Spleen (tissue), 11 donors: ENCODE measurements at regions not wholly inside any gene's neighbourhood (a gene's known extent, or its start where the extent isn't known, plus 50 kb on each side); places are given as distances from the start of the nearest gene placed in this dataset.

Experiments used
- DNase-seq: peaks from one replicate; pipeline ENCODE4 v3.0.0-alpha.2; 2020
- H3K27ac ChIP-seq, 8 donors: fragments of 200-600 bp; sonication (generic) in 7 of 8; 1 replicate in 4 of 8; 2 replicates in 4 of 8; pipeline versions ENCODE4 v1.5.0 to v1.8.0; 2016 to 2021; ENCODE audit warnings: inconsistent platforms in 4 of 8, mild to moderate bottlenecking in 4 of 8, moderate library complexity in 1 of 8
- H3K27me3 ChIP-seq, 7 donors: fragments of 200-600 bp; sonication (generic) in 6 of 7; replicated peaks in 1 of 7; 1 replicate in 4 of 7; 2 replicates in 3 of 7; pipeline versions ENCODE4 v1.5.0 to v1.8.0; 2016 to 2021; ENCODE audit warnings: inconsistent platforms in 3 of 7, mild to moderate bottlenecking in 1 of 7
- H3K36me3 ChIP-seq, 6 donors: fragments of 200-600 bp; sonication (generic) in 5 of 6; 1 replicate in 4 of 6; 2 replicates in 2 of 6; pipeline versions ENCODE4 v1.5.0 to v1.8.0; 2016 to 2021; ENCODE audit warnings: inconsistent platforms in 2 of 6
- H3K4me1 ChIP-seq, 6 donors: fragments of 200-600 bp; sonication (generic) in 5 of 6; 1 replicate in 3 of 6; 2 replicates in 3 of 6; pipeline versions ENCODE4 v1.5.0 to v1.8.0; 2016 to 2021; ENCODE audit warnings: inconsistent platforms in 3 of 6
- H3K4me3 ChIP-seq, 8 donors: fragments of 200-600 bp; sonication (generic) in 7 of 8; 1 replicate in 4 of 8; 2 replicates in 4 of 8; pipeline versions ENCODE4 v1.5.0 to v1.8.0; 2016 to 2021; ENCODE audit warnings: inconsistent platforms in 4 of 8, mild to moderate bottlenecking in 4 of 8, moderate library complexity in 2 of 8
- H3K9me3 ChIP-seq, 8 donors: fragments of 200-600 bp; sonication (generic) in 7 of 8; 1 replicate in 4 of 8; 2 replicates in 4 of 8; pipeline versions ENCODE4 v1.5.0 to v1.8.0; 2016 to 2021; ENCODE audit warnings: inconsistent platforms in 4 of 8
- CTCF ChIP-seq, 11 experiments: fragments of 200-600 bp in 7 of 11; fragments of 450-650 bp in 4 of 11; sonication (generic) in 4 of 11; IDR thresholded peaks in 8 of 11; conservative IDR thresholded peaks in 3 of 11; 1 replicate in 7 of 11; 2 replicates in 4 of 11; pipeline versions ENCODE4 v1.4.0 to v1.8.0; 2016 to 2021; ENCODE audit warnings: antibody characterized with exemption in 11 of 11, inconsistent platforms in 4 of 11, mild to moderate bottlenecking in 1 of 11
- POLR2A ChIP-seq, 3 donors: fragments of 450-650 bp; IDR thresholded peaks; one replicate each; pipeline ENCODE4 v1.5.1; 2017; ENCODE audit warnings: antibody characterized with exemption in 3 of 3, mild to moderate bottlenecking in 1 of 3
- POLR2AphosphoS5 ChIP-seq, 3 donors: sonication (generic); formaldehyde crosslinking; IDR thresholded peaks; one replicate each; pipeline ENCODE4 v1.5.1; 2017; ENCODE audit warnings: antibody characterized with exemption in 3 of 3
- WGBS, 5 donors: extraction: QIAGEN DNeasy Blood & Tissue Kit in 3 of 5; methylation state at CpG; one replicate each; pipeline versions ENCODE4 v1.1.5 to v1.1.7; 2013 to 2018; 5-methylcytosine and 5-hydroxymethylcytosine counted together
- intact Hi-C: fragments of 100-400 bp; cut with DNase I; formaldehyde crosslinking; loops from one replicate; pipeline ENCODE4 v1.15.0; 2023; ENCODE audit warnings: low total_unique reads
- donor health status: healthy with polysubstance abuse.
- donor health status: DM: no; HTN: no; CAD: no; lungs with moderate emphysema.
- donor health status: DM: no; HTN: no; CAD: no.
- donor health status: Bipolar disorder and iron deficiency.
- donor health status: healthy.
- donor health status: DM: no; HTN: no; CAD: no.
- donor health status: DM: yes; HTN: yes; CAD: no.

- Histone ChIP-seq H3K27me3 (no peaks in the 10 kb centered on the region), H3K27ac (no peak overlapping the region), H3K36me3 (no peaks in the 10 kb centered on the region), H3K4me3 (no peak overlapping the region), H3K4me1 (no peaks in the 10 kb centered on the region), H3K9me3 (peaks cover 0 to 29% (median 23%) of the 10 kb centered on the region in 8 donors)
- intact Hi-C loops = no loop called here
- TF ChIP-seq CTCF (IDR thresholded peaks at IDR 0.05 in 8 of 11, conservative IDR thresholded peaks at IDR 0.05 in 3 of 11) (no peak), POLR2A (IDR thresholded peaks at IDR 0.05) (no peak), POLR2AphosphoS5 (IDR thresholded peaks at IDR 0.05) (no peak)
- DNase-seq = no peak
- 62 to 79% (median 68%) methylated on average over 4 of the region's 4 CpGs for WGBS, 5 donors
Measured at GRCh38 chr2:188805219-188805618, 169.0 kb upstream of the COL3A1 start.

- intact Hi-C loops = no loop called here
- no peak overlapping the region for H3K27ac ChIP-seq
- H3K27me3 ChIP-seq = no peaks in the 10 kb centered on the region
- no peaks in the 10 kb centered on the region for H3K4me1 ChIP-seq
- H3K36me3 ChIP-seq = no peaks in the 10 kb centered on the region
- no peak overlapping the region for H3K4me3 ChIP-seq
- TF ChIP-seq POLR2AphosphoS5 (IDR thresholded peaks at IDR 0.05) (no peak), CTCF (IDR thresholded peaks at IDR 0.05 in 8 of 11, conservative IDR thresholded peaks at IDR 0.05 in 3 of 11) (no peak), POLR2A (IDR thresholded peaks at IDR 0.05) (no peak)
- no peak for DNase-seq
- peaks cover 0 to 6% (median 2%) of the 10 kb centered on the region in 8 donors for H3K9me3 ChIP-seq
Measured at GRCh38 chr2:188808947-188809355, 165.2 kb upstream of the COL3A1 start.

GRCh38 chr2:188810586-188810985 lies 163.6 kb upstream of the COL3A1 start:
- WGBS, 5 donors = 79 to 91% (median 82%) methylated on average over 2 of the region's 2 CpGs
- no peaks in the 10 kb centered on the region for H3K36me3 ChIP-seq
- H3K4me1 ChIP-seq = no peaks in the 10 kb centered on the region
- intact Hi-C loops = no loop called here
- no peak for DNase-seq
- TF ChIP-seq CTCF (IDR thresholded peaks at IDR 0.05 in 8 of 11, conservative IDR thresholded peaks at IDR 0.05 in 3 of 11) (no peak), POLR2A (IDR thresholded peaks at IDR 0.05) (no peak), POLR2AphosphoS5 (IDR thresholded peaks at IDR 0.05) (no peak)
- H3K9me3 ChIP-seq = peaks cover 0 to 6% (median 0%) of the 10 kb centered on the region in 8 donors
- H3K27ac ChIP-seq = no peak overlapping the region
- H3K4me3 ChIP-seq = no peak overlapping the region
- H3K27me3 ChIP-seq = no peaks in the 10 kb centered on the region

- Histone ChIP-seq H3K27ac (no peak overlapping the region), H3K4me3 (no peak overlapping the region), H3K4me1 (no peaks in the 10 kb centered on the region), H3K36me3 (no peaks in the 10 kb centered on the region), H3K9me3 (peaks cover 0 to 6% (median 0%) of the 10 kb centered on the region in 8 donors), H3K27me3 (no peaks in the 10 kb centered on the region)
- WGBS, 5 donors = 37 to 59% (median 45%) methylated on average over 1 of the region's 1 CpG
- DNase-seq = no peak
- TF ChIP-seq POLR2A (IDR thresholded peaks at IDR 0.05) = no peak
- TF ChIP-seq POLR2AphosphoS5 (IDR thresholded peaks at IDR 0.05) = no peak
- TF ChIP-seq CTCF (IDR thresholded peaks at IDR 0.05 in 8 of 11, conservative IDR thresholded peaks at IDR 0.05 in 3 of 11) = no peak
- intact Hi-C loops = no loop called here
Measured at GRCh38 chr2:188811522-188811921, 162.7 kb upstream of the COL3A1 start.
